ENCODE measurements at regions not wholly inside any gene's neighbourhood (a gene's known extent, or its start where the extent isn't known, plus 50 kb on each side); places are given as distances from the start of the nearest gene placed in this dataset.

DNA sequence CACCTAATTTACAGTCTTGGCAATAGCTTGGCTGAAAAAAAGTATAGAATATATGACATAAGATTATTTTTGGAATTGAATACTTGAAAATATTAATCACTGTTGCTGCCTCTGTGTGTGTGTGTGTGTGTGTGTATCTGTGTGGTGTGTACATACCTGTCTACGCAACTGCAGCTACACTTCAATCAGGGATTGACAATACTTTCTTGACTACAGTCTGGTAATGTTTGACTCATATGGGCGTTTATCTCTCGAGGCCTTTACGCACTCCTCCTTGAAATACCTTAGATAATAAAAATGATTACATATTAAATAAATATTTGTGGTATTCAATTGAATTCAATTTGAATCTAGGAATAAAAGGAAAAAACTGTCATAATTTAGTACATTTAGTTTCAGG, 565.2 kb downstream of the PCDH18 start:
- H3K36me3 Mint-ChIP-seq (ENCODE audit: low read depth), result no peaks in the 10 kb centered on the region
- H3K27ac Mint-ChIP-seq, result no peak overlapping the region
- H3K27me3 Mint-ChIP-seq (ENCODE audit: low read depth), result no peaks in the 10 kb centered on the region
- no peak for DNase-seq
- CTCF ChIA-PET, result no interaction called here
- H3K4me3 Mint-ChIP-seq, result no peak overlapping the region
- peaks cover 5% of the 10 kb centered on the region for H3K9me3 Mint-ChIP-seq
- no peaks in the 10 kb centered on the region for H3K4me1 Mint-ChIP-seq (ENCODE audit: low read depth)
- intact Hi-C loops (cut with micrococcal nuclease), result no loop called here

GRCh38 chr4:136965478-136965877, 566.8 kb downstream of the PCDH18 start:
- Mint-ChIP-seq H3K27me3 (ENCODE audit: low read depth) (no peaks in the 10 kb centered on the region), H3K27ac (no peak overlapping the region), H3K4me1 (ENCODE audit: low read depth) (no peaks in the 10 kb centered on the region), H3K9me3 (peaks cover 5% of the 10 kb centered on the region), H3K4me3 (no peak overlapping the region), H3K36me3 (ENCODE audit: low read depth) (no peaks in the 10 kb centered on the region)
- no peak for DNase-seq
- intact Hi-C loops (cut with micrococcal nuclease), result no loop called here
- CTCF ChIA-PET, result no interaction called here

DNA sequence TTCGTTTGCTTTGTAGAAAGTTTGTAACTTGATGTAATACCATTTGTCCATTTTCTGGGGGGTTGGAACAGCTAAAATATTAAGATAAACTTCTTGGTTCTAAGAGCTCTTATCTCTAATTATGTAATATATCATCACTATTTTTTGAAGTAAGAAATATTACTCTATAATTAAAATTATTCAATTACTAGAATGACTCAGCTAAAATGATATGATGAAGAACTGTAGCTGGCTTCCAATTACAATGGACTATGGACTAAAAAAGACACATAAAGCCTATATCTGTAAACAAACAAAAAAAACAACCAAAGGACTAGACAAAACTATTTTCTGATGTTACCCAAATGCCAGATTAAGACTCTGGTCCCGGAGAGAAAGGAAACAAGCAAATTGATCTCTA, 569.4 kb downstream of the PCDH18 start:
- intact Hi-C loops (cut with micrococcal nuclease), result no loop called here
- CTCF ChIA-PET, result no interaction called here
- H3K27me3 Mint-ChIP-seq (ENCODE audit: low read depth), result no peaks in the 10 kb centered on the region
- no peak overlapping the region for H3K4me3 Mint-ChIP-seq
- peaks cover 5% of the 10 kb centered on the region for H3K9me3 Mint-ChIP-seq
- H3K27ac Mint-ChIP-seq, result no peak overlapping the region
- H3K36me3 Mint-ChIP-seq (ENCODE audit: low read depth), result no peaks in the 10 kb centered on the region
- H3K4me1 Mint-ChIP-seq (ENCODE audit: low read depth), result no peaks in the 10 kb centered on the region
- DNase-seq, result no peak

GRCh38 chr4:136946307-136946907, 585.9 kb downstream of the PCDH18 start:
- Mint-ChIP-seq H3K4me1 (ENCODE audit: low read depth) (no peaks in the 10 kb centered on the region), H3K4me3 (no peak overlapping the region), H3K36me3 (ENCODE audit: low read depth) (no peaks in the 10 kb centered on the region), H3K9me3 (peaks cover 4% of the 10 kb centered on the region), H3K27ac (no peak overlapping the region), H3K27me3 (ENCODE audit: low read depth) (no peaks in the 10 kb centered on the region)
- CTCF ChIA-PET, result no interaction called here
- no peak for DNase-seq
- intact Hi-C loops (cut with micrococcal nuclease), result no loop called here

- H3K36me3 Mint-ChIP-seq (ENCODE audit: low read depth), result no peaks in the 10 kb centered on the region
- CTCF ChIA-PET, result no interaction called here
- H3K27ac Mint-ChIP-seq, result no peak overlapping the region
- no peak for DNase-seq
- H3K27me3 Mint-ChIP-seq (ENCODE audit: low read depth), result no peaks in the 10 kb centered on the region
- intact Hi-C loops (cut with micrococcal nuclease), result no loop called here
- no peak overlapping the region for H3K4me3 Mint-ChIP-seq
- no peaks in the 10 kb centered on the region for H3K4me1 Mint-ChIP-seq (ENCODE audit: low read depth)
- H3K9me3 Mint-ChIP-seq, result peaks cover 1% of the 10 kb centered on the region
Measured at GRCh38 chr4:136939781-136940180, 592.5 kb downstream of the PCDH18 start.

DNA sequence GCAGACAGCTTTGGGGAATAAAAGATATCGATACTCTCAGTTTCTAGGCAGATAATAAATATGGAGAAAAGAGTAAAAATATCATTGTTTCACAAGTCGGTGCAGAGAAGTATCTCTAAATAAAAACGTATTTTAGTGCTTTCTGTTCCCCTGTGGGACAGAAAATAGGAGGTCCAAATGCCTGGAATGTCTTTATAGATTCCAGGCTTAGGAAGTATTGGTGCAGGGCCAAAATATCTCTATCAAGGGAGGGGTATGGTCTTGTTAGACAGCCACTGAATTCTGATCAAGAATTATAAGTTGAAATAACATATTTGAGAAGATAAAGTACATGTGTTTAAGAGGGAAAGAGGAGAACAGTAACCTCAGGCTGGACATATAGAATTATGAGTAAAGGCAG, 596.4 kb downstream of the PCDH18 start:
- H3K9me3 Mint-ChIP-seq, result peaks cover 1% of the 10 kb centered on the region
- H3K27me3 Mint-ChIP-seq (ENCODE audit: low read depth), result no peaks in the 10 kb centered on the region
- no peak overlapping the region for H3K4me3 Mint-ChIP-seq
- H3K36me3 Mint-ChIP-seq (ENCODE audit: low read depth), result no peaks in the 10 kb centered on the region
- DNase-seq, result no peak
- CTCF ChIA-PET, result no interaction called here
- intact Hi-C loops (cut with micrococcal nuclease), result no loop called here
- H3K27ac Mint-ChIP-seq, result no peak overlapping the region
- no peaks in the 10 kb centered on the region for H3K4me1 Mint-ChIP-seq (ENCODE audit: low read depth)

- Mint-ChIP-seq H3K9me3 (no peaks in the 10 kb centered on the region), H3K27ac (no peak overlapping the region), H3K36me3 (ENCODE audit: low read depth) (no peaks in the 10 kb centered on the region), H3K4me1 (ENCODE audit: low read depth) (no peaks in the 10 kb centered on the region), H3K27me3 (ENCODE audit: low read depth) (no peaks in the 10 kb centered on the region), H3K4me3 (no peak overlapping the region)
- DNase-seq, result no peak
- CTCF ChIA-PET, result interaction anchor here (0.6 kb wide), 1 partner anchor 729 kb away, joined by 3 read pairs; no protein-coding TSS in a partner anchor
- intact Hi-C loops (cut with micrococcal nuclease), result no loop called here
Measured at GRCh38 chr4:136935305-136935704, 597.0 kb downstream of the PCDH18 start.

DNA sequence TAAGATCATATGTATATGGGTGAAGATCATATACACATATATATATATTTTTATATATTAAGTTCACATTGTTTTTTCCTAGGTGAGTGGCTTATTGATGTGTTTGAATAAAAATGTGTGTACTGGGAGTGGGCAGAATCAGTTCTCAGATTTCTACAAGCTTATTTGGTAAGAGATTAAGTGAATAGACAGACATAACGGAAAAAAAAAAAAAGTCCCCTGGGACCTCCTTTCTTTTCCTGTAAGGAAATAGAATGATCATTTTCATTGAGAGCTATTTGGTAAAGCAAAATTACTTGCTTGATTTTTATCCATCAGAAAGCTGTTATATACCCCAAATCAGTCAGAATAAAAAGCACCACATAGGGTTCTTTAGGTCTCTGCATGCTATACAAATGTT, 597.7 kb downstream of the PCDH18 start:
- no peaks in the 10 kb centered on the region for H3K36me3 Mint-ChIP-seq (ENCODE audit: low read depth)
- no peak overlapping the region for H3K4me3 Mint-ChIP-seq

GRCh38 chr4:136931781-136932180, 600.5 kb downstream of the PCDH18 start:
- Mint-ChIP-seq H3K4me3 (no peak overlapping the region), H3K9me3 (peaks cover 1% of the 10 kb centered on the region), H3K27ac (no peak overlapping the region), H3K4me1 (ENCODE audit: low read depth) (no peaks in the 10 kb centered on the region), H3K36me3 (ENCODE audit: low read depth) (no peaks in the 10 kb centered on the region), H3K27me3 (ENCODE audit: low read depth) (no peaks in the 10 kb centered on the region)
- CTCF ChIA-PET, result no interaction called here
- DNase-seq, result no peak
- intact Hi-C loops (cut with micrococcal nuclease), result no loop called here

More for the DNA sequence above, 597.7 kb downstream of the PCDH18 start:
- no peak overlapping the region for H3K27ac Mint-ChIP-seq
- no peaks in the 10 kb centered on the region for H3K4me1 Mint-ChIP-seq (ENCODE audit: low read depth)
- CTCF ChIA-PET, result interaction anchor here (0.6 kb wide), 1 partner anchor 730 kb away, joined by 3 read pairs; no protein-coding TSS in a partner anchor
- H3K27me3 Mint-ChIP-seq (ENCODE audit: low read depth), result no peaks in the 10 kb centered on the region
- H3K9me3 Mint-ChIP-seq, result no peaks in the 10 kb centered on the region
- no peak for DNase-seq
- intact Hi-C loops (cut with micrococcal nuclease), result no loop called here

DNA sequence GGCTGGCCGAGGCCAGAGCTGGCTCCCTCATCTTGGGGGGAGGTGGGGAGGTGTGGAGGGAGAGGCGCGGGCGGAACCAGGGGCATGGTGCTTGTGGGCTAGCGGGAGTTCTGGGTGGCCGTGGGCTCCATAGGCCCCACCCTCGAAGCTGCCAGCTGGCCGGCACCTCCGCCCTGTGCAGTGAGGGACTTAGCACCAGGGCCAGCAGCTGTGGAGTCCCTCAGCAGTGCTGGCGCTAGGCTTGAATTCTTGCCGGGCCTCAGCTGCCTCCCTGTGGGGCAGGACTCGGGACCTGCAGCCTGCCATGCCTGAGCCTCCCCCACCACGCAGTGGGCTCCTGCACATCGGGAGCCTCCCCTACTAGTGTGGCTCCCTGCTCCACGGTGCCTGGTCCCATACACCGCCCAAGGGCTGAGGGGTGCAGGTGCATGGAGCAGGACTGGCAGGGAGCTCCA, 603.3 kb downstream of the PCDH18 start:
- no peak overlapping the region for H3K27ac Mint-ChIP-seq
- CTCF ChIA-PET, result no interaction called here

GRCh38 chr4:136927172-136927571, 605.1 kb downstream of the PCDH18 start:
- Mint-ChIP-seq H3K4me1 (ENCODE audit: low read depth) (no peaks in the 10 kb centered on the region), H3K27me3 (ENCODE audit: low read depth) (no peaks in the 10 kb centered on the region), H3K4me3 (no peak overlapping the region), H3K9me3 (peaks cover 1% of the 10 kb centered on the region), H3K36me3 (ENCODE audit: low read depth) (no peaks in the 10 kb centered on the region), H3K27ac (no peak overlapping the region)
- no peak for DNase-seq
- intact Hi-C loops (cut with micrococcal nuclease), result no loop called here
- CTCF ChIA-PET, result no interaction called here

More for the DNA sequence above, 603.3 kb downstream of the PCDH18 start:
- H3K4me1 Mint-ChIP-seq (ENCODE audit: low read depth), result no peaks in the 10 kb centered on the region
- H3K27me3 Mint-ChIP-seq (ENCODE audit: low read depth), result no peaks in the 10 kb centered on the region
- intact Hi-C loops (cut with micrococcal nuclease), result no loop called here
- H3K4me3 Mint-ChIP-seq, result no peak overlapping the region
- no peak for DNase-seq
- peaks cover 1% of the 10 kb centered on the region for H3K9me3 Mint-ChIP-seq
- no peaks in the 10 kb centered on the region for H3K36me3 Mint-ChIP-seq (ENCODE audit: low read depth)

DNA sequence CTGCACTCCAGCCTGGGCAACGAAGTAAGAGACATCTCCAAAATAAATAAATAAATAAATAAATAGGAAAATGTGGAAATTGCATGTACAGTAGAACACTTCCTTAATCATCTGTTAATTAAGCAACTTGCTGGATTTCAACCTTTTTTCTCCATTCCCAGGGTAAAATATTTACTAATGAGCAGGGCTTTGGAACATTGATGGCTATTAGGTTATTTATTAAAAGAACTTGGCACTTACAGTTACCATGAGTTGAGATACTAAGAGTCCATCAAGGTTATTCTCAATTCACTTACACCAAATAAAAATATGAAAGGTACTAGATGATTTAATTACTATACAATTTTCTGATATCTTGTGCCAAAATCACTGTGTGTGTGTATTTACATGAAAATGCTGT, 607.1 kb downstream of the PCDH18 start:
- no peaks in the 10 kb centered on the region for H3K36me3 Mint-ChIP-seq (ENCODE audit: low read depth)
- DNase-seq, result no peak
- H3K27me3 Mint-ChIP-seq (ENCODE audit: low read depth), result no peaks in the 10 kb centered on the region
- peaks cover 1% of the 10 kb centered on the region for H3K9me3 Mint-ChIP-seq
- H3K4me3 Mint-ChIP-seq, result no peak overlapping the region
- no peak overlapping the region for H3K27ac Mint-ChIP-seq
- H3K4me1 Mint-ChIP-seq (ENCODE audit: low read depth), result no peaks in the 10 kb centered on the region
- intact Hi-C loops (cut with micrococcal nuclease), result no loop called here
- CTCF ChIA-PET, result no interaction called here

DNA sequence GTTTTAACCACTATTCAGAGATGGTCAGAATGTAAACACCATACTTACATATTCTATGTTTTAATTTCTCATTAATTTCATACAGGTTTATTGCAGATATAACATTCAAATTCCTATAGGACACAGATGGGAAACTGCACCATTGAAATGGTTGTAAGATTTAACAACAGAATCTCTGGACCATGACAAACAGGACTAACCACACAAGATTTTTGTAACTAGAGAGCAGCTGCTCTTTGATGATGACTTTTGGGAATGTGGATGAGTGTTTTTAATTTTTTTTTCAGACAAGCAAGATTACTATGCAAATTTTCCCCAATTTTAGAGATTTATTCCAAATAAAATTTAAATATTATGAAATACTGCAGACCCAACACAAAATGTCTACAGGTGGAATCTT, 610.2 kb downstream of the PCDH18 start:
- CTCF ChIA-PET, result no interaction called here
- Mint-ChIP-seq H3K9me3 (no peaks in the 10 kb centered on the region), H3K4me3 (no peak overlapping the region), H3K27ac (no peak overlapping the region), H3K27me3 (ENCODE audit: low read depth) (no peaks in the 10 kb centered on the region), H3K36me3 (ENCODE audit: low read depth) (no peaks in the 10 kb centered on the region), H3K4me1 (ENCODE audit: low read depth) (no peaks in the 10 kb centered on the region)
- no peak for DNase-seq
- intact Hi-C loops (cut with micrococcal nuclease), result no loop called here
